CD4-positive, alpha-beta T cell treated with Interleukin-1 beta for 1 hour (primary cell): ENCODE measurements at regions not wholly inside any gene's neighbourhood (a gene's known extent, or its start where the extent isn't known, plus 50 kb on each side); places are given as distances from the start of the nearest gene placed in this dataset.
"Not testable (repeated sequence)": the region's sequence is repeated elsewhere in the genome, so short reads cannot be mapped to it uniquely, and the experiment has no call there.

ENCODE experiments used
- DNase-seq, 2 donors: peaks; one replicate each; pipeline ENCODE4 v3.0.0-alpha.2; 2020 to 2022

DNA sequence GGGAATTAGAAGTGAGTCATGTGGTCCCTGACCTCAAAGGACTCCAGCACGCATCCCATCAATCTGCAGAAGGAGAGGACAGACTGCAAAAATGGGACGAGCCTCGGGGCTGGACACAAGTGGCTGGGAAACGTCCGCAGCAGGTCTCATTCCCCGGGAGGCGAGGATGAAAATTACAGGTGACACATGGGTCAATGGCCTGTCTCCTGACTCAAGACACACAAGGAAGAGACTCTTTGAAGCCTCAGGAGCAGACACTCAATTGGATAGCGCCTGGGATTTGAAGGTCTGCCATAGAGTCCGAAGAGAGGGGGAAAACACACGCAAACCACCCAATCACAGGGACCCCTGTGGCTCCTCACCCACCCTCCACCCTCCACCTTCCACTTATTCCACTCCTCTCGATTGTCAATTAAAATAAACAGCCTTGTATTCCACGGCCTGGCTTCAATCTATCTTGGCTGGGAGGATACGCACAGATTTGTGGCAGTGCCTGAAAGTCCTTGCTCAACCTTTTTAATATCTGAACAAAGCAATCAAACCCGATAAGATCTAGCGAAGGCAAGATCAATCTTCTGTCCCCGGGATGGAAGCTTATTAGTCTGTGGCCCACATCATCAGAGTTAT is 101.8 kb upstream of the CADM1 start:
- DNase-seq = no peak

DNA sequence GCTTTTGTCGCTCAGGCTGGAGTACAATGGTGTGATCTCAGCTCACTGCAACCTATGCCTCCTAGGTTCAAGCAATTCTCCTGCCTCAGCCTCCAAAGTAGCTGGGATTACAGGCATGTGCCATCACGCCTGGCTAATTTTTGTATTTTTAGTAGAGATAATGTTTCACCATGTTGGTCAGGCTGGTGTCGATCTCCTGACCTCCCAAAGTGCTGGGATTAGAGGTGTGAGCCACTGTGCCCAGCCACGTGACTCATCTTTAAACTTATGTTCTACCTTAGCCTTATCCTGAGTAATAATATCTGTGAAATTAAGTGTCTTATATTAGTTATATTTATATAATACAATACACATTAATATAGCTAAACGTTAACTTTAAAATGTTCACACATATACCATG is 101.2 kb upstream of the CADM1 start:
- DNase-seq = not testable (repeated sequence)

DNA sequence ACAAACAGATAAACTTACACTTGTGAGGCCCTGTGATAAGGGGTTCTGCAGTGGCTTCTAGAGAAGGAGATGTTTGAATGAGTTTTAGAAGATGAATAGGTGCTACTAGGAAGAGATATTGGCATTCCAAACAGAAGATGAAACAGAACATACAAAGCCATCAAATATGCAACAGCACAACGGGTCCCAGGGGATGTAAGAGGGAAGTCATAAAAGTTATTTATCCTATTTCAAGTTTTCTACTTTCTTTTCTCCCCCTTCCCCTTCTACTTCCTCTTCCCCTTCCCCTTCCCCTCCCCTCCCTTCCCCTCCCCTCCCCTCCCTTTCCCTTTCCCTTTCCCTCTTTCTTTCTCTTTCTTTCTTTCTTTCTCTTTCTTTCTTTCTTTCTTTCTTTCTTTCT is 94.9 kb upstream of the CADM1 start:
- no peak for DNase-seq

DNA sequence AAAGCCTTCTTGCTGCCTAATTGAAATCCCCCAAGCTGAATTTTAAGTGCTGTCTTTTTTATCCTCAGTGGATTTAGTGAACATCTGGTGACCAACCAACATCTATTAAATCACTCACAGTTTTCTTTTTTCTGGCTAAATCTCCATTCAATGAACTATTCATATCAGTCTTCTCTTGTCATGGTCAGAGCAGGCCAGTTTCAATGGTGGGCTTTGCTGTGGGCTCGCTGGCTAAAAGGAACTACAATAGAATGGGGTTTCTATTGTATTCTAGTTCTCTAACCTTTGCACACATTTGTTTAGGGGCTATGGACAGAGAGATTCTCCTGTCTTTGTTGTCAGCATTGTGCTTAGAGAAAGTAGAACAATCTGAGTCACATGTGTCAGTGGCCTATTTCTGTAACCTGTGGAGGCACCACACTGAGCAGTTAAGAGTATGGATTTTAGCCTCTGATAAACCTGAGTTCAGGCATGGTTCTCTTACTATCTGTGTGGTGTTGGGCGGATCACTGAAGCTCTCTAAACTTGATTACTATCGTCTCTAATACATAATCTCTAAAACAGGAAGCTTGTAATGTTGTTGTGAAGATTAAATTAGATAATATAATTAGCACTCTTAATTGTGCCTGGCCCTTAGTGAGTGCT is 94.2 kb upstream of the CADM1 start:
- no peak for DNase-seq

DNA sequence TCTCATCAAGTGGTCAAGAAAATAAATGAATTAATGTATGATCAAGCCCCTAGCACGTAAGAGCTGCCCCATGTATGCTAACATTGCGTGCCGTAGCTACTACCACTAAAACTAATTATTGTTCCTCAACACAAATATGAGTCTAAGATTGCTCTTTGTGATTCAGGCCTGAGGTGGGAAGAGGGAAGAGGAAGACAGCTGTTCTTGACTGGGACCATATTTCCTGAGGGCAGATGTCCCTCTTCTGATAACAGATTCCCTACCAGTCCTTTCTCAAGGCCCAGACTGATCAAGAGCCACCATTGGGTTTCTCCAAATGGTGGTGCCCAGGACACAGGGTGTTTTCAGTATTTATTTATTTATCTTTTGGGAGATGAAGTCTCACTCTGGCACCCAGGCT is 87.2 kb upstream of the CADM1 start:
- DNase-seq = no peak

DNA sequence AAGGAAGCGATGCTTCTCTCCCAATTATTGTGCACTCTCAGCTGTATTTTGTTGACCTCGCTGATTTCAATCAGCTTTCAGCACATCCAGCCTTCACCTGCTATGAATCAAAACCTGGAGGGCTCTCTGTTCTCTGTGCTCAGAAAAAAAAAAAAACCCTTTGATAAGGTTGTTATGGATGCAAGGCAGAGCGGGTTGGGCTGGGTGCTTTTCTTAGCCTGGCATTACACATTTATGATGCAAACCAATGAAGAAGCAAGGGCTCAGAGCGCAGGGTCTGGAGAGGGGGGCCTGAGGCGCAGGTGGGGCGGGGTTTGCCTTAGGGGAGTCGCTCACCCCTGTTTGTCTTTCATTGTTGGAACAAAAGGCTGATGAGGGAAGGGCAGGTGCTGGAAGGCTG is 86.0 kb upstream of the CADM1 start:
- DNase-seq = no peak

DNA sequence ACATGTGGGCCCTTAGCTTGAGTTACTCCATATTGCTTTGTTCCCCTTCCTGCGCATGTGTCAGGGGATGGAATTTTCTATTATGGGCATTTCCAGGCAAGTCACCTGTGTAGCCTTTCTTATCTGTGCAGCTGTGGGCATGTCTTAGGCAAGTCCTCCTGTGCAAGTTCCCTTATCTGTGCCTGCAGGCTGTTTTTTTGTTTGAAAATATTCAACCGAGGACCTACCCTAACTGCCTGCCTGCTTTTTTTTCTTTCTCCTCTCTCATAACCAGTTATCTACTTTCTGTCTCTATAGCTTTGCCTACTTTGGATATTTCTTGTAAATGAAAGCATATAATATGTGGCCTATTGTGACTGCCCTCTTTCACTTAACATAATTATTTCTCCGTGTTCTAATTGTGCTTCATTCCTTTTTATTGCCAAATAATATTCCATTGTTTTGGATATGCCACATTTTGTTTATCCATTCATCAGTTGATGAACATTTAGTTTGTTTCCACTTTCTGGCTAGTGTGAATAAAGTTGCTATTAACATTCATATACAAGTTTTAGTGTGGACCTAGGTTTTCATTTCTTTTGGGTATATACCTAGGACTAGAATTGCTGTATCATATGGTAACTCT is 83.6 kb upstream of the CADM1 start:
- DNase-seq = no peak

DNA sequence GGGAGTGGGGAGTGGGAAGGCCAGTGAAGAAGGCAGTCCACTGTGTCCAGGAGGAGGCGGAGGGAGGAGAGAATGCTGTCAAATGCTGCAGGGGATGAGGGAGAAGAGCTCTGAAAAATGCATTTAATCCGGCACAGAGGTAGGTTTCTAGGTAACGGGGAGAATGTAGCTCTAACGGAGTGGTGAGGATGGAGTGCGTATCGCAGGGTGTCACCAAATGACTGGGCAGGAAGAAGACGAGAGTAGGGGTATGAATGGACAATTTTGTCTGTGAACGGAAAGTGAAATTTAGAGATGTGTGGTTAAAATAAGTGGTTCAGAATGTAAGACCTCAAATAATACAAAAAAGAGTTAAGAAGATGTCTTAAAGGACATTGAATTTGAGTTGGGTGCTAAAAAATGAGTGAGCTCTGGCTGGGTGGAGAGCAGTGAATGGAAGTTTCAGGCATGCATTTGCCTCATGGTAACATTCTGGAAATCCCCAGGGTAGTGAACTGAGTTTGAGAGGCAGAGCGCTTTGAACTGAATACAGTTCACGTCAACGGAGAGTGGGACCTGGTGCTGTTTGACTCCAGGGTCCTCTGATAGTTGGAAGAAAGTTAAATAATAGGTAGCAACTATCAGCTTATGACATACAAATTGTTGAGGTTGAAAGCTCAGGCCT is 81.3 kb upstream of the CADM1 start:
- DNase-seq = no peak

DNA sequence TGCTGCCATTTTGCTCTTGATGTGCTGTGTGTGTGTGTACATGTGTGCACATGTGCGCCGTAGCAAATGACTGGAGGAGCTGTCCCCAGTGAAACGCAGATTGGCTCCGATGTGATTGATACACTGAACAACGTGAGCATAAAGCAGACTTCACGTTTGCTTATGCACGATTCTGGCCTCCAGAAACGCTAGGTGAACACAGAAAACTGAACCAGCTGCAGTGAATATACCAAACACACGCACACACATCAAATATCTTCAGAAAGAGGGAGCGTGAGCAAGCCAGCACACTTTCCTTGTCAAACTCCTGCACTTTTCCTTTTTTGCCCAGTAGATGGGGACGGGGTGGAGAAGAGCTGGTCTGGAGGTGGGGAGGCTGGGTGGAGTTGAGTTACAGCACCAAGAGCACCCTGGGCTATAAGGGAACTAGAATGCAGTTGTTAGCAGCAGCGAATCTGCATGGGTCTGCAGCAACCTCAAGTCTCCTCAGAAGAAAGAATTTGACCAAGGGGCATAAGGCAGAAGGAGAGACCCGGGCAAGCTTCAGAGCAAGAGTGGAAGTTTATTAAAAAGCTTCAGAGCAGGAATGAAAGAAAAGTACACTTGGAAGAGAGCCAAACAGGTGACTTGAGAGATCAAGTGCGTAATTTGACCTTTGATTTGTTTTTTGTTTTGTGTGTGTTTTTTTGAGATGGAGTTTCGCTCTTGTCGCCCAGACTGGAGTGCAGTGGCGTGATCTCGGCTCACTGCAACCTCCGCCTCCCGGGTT is 77.8 kb upstream of the CADM1 start:
- no peak for DNase-seq

DNA sequence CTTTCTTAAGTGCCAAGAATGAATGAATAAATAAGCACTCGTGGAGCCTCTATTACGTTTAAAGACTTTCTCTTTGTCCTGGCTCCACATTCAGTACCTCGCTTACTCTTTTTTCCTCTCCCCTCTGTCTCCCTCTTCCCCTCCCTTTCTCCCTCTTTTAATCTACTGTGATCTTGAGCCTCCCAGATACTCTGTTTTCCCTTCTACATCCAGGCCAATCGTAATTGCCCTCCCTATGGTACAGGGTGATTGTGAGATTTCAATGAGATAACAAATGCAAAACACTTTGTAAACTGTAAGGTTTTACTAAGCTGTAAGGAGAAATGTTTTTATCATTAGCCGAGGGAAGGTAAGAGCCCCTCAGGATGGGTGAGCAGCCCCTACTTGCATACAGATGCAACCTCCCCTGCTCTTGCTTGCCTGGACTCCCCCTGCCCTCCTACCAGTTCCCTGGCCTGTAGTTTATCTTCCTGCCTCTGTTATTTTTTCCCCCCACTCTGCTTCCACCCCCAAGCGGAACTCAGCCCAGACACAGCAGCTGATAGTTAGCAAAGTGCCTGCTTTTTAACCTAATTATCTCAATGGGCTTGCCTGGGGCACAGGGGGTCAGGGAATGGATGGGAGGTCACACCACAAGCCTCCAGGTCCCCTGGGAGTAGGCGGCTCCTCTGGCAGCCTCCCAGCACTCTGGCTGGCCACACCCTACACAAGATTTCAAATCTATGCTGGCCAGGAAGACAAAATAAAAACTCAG is 76.9 kb upstream of the CADM1 start:
- no peak for DNase-seq

DNA sequence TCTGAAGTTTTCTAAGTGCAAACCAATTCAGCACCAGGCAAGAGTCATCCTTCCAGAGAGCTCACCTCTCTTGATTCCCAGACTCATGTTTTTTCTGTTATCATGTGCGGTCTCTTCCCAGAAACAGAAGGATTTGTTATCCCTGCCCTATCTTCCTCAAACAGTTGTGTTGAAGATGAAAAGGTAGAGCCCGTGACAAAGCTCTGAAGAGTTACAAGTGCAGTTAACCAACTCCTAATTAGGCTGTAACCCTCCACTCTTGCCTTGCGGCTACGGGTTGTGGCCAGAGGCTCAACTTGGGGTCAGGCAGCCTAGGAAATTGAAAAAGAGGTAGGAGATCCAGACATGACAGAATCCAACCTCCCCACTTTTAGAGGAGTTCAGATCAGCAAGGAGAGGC is 76.2 kb upstream of the CADM1 start:
- DNase-seq = no peak

DNA sequence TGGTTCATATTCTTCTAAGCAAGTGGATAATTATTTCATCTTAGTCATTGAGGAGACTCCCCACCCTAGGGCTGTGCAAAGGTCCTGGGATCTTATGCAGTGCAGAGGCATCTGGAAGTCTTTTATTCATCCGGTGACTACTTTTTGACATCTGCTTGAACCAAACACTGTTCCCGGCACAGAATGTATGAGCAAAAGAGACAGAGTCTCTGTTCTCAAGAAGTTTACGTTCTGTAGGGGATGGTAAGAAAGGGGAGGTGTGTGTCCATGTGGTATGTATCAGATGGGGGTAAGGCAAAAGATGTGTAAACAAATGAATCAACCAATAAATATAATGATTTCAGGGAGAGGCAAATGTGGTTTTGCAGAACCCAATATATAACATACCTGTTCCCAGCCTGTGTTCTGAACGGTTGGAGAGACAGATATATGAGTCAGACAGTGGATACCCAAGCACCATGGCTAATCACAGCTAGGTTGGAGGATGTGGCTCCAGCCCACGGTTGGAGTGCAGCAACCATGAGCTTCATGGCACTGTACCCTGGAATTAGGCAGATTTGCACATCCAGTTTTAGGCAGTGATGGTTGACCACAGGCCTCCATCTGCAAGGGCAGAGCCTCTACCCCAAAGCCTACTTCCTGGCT is 75.1 kb upstream of the CADM1 start:
- DNase-seq = no peak

DNA sequence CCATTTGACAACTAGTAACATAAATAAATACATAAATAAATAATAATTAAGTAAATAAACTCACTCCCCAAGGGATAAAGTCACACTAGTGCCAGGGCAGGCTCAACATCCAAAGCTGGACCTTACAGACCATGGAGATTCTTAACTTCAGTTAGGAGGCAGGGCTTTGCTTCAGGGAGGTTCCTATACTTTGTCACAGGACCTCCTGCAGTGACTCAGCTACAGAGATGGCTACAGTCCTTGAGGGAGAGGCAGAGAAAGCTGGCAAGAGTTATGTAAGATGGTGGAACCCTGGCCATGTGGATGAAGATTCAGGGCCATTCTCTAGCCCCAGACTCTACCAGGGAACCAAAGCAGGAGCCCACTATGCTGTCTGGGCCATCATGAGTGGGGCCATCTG is 74.1 kb upstream of the CADM1 start:
- DNase-seq = no peak

DNA sequence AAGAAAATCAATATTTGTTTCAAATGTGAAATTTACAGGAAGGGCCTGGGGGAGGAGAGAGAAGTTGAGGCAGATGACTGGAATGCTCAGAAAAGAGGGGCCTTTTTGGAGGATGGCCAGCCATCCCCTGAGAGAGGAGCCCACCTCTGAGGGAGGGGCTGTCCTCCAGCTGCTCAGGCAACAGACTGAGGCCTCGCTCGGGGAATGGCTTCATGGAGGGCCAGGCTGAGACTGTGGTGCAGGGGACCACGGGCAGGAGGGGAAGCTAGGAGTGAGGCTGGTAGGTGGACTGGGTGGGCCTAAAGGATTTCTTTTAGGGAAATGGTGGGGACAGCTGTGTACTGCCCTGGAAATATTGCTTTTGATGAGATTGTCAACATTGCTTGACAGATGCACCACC is 73.5 kb upstream of the CADM1 start:
- DNase-seq = no peak

DNA sequence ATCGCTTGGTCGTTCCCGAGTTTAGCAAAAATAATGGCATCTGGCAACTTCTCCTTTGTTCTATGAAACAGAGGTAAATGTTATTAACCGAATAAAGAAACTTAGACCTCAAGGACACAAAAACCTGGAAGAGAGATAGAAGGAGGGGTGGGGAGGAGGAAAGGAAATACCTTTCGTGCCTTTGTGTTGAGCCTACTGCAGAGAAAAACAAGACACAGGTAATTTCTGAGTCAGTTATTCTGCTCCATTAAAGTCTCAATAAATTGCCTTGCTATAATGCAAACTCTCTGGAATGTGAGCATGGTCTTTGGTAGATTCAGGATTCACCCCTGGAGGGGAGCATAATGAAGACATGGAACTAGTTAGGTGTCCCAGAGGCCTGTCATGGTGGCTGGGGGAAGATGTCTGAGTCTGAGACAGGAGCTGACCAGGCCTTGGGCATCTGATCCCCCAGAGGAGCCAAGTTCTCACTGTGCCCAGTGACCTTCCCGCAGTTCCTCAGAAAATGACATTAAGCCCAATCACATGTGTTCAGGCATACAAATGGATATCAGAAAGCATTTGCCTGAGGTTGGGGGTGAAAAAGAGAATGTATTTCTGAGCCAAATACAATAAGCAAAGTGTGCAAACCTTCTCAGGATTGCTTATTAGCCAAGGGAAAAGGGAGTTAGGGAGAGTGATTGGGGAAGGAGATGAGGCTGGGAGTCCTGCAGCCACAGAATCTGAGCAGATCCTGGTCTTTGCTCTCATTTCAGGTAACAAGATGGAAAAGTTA is 72.6 kb upstream of the CADM1 start:
- DNase-seq = no peak

DNA sequence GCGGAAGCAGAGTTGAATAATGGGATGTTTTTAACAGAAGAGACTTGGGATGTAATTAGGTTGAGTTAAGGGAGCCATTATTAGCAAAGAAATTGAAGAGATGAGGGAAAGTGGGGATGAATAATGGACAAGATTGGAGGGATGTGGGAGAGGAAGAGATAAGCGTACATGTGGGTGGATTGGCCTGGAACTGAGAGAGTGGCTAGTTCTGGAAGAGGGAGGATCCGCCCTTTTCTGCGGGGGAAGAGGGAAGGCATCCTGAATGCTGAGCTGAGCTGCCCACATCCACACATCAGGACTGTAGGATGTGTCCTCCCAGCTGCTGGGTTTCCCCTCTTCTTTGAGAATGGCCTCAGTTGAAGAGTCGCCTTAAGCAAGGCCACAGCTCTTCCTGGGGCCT is 68.3 kb upstream of the CADM1 start:
- no peak for DNase-seq

DNA sequence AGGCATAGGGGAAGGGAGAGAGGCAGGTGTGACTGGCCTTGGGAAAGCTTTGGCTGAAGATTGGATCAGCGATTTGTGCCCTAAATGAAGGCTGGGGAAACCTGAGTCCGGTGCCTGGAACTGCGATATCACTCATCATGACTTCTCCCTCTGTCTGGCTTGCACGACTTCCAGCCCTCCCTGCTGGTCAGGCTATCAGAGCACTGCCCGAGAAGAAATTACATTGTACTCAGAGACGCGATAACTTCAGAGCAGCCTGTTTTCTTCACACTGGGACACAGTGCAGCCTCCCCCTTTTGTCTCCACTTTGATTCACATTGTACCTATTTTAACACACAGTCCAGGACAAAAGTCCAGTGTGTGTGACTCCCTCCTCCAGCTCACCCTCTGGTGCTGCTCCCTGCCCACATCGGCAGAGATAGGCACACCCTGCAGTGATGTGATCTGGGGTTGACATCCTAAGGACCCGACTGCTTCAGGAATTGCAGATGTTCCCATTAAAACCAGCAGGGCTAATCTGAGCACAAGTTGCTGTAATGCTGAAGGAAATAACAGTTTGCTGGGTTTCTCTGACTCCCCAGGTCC is 62.1 kb upstream of the CADM1 start:
- no peak for DNase-seq

DNA sequence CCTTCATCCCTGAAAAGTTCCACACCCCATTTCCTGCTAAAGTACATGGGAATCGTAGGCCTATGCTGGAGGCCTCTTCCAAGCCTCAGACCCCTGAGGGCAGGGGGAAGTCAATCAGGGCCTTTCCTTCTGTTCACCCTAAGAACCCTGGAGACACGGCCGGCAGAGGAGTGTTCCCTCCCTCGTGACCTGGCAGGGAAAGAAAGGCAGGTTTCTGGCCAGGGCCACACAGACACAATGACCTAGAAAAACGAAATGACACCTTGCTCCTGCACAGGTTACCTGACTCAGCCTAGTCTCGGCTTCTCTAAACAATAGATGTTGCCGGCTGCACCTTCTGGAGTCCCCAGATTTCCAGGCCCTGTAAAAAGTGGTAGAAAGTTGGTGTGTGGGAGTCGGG is 60.6 kb upstream of the CADM1 start:
- no peak for DNase-seq

DNA sequence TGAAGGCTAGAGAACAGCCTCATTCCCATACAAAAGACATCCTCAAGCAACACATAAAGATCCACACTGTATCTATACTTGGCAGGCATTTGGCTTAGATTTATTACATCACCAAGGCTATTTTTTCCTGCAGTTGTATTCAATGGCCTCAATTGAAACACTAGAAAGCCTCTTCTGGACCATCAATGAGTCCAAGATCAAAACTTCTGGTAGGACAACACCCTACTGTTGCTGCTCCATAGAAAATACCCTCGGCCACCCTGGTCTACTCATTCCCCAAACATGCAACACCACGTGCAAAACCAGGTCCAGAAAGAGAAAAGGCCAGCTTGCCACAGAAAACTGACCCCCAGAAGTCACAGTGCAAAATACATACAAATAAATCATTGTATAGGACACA is 56.9 kb upstream of the CADM1 start:
- DNase-seq = no peak

DNA sequence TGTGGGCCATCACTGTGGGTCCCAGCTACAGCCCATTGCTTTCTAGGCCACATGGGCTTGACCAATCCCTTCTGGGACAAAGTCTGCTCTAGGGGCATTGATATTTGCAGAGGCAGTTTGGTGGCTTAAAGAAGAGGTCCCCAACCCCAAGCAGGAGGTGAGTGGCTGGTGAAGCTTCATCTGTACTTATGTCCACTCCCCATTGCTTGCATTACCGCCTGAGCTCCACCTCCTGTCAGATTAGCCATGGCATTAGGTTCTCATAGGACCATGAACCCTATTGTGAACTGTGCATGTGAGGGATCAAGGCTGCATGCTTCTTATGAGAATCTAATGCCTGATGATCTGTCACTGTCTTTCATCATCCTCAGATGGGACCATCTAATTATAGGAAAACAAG is 54.4 kb upstream of the CADM1 start:
- no peak for DNase-seq

DNA sequence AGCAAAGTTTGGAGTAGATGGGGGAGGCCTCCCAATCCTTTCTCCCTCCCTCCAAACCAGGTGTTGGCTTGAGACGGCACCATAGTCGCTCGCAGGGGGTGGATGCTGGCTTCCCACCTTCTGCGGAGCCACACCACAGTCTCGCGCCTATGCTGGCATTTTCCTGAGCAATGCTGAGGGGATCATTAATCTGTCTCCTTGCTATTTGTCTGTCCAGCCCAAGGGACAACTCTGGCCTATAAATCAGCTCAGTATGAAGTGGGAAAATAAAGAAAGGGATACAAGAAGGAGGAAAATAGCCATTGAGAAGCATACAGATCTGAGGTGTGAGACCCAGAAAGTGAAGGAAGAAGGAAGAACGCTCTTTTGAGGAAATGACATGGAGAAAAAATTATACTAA is 53.5 kb upstream of the CADM1 start:
- DNase-seq = no peak
